OCI-LY7 (cell line): ENCODE measurements at regions not wholly inside any gene's neighbourhood (a gene's known extent, or its start where the extent isn't known, plus 50 kb on each side); places are given as distances from the start of the nearest gene placed in this dataset.

Experiments used
- BruUV-seq: library from RNA; stranded (reverse); fragments of 400-500 nt; replicated peaks from 2 replicates; lab custom pipeline; 2021; lab: Mats Ljungman, UMichigan
- CTCF ChIA-PET: fragments of 300-600 bp; sonication (Branson Sonifier 250); formaldehyde crosslinking; loops from one replicate; lab custom pipeline; 2022; ENCODE audit warnings: antibody characterized with exemption; ENCODE audit not compliant: unreplicated experiment; lab: Charles Lee
- POLR2A ChIA-PET: fragments of 300-600 bp; sonication (Branson Sonifier 250); formaldehyde crosslinking; loops from one replicate; lab custom pipeline; 2022; ENCODE audit warnings: antibody characterized with exemption; lab: Charles Lee
- DNase-seq: peaks from one replicate; pipeline ENCODE4 v3.0.0-alpha.2; 2015; ENCODE audit warnings: low spot score
- H2AFZ ChIP-seq: fragments of 200-600 bp; sonication (generic), shearing (Covaris generic); 2 replicates; pipeline ENCODE4 v1.6.1; 2014; ENCODE audit warnings: mild to moderate bottlenecking, antibody characterized with exemption, low read length, moderate library complexity
- H3K27ac ChIP-seq: fragments of 200-600 bp; sonication (generic); 2 replicates; pipeline ENCODE4 v1.5.1; 2014; ENCODE audit warnings: mixed run types, low read depth, mild to moderate bottlenecking, moderate library complexity, low read length, inconsistent platforms; ENCODE audit not compliant: poor library complexity, severe bottlenecking
- H3K36me3 ChIP-seq: fragments of 200-600 bp; sonication (generic); 2 replicates; pipeline ENCODE4 v1.6.1; 2014; ENCODE audit warnings: mild to moderate bottlenecking, antibody characterized with exemption, low read length, moderate library complexity, mixed read lengths; ENCODE audit not compliant: insufficient read depth
- H3K4me1 ChIP-seq: fragments of 200-600 bp; sonication (generic); 2 replicates; pipeline ENCODE4 v1.5.1; 2014; ENCODE audit warnings: mild to moderate bottlenecking, low read length; ENCODE audit not compliant: insufficient read depth, poor library complexity, severe bottlenecking
- H3K4me2 ChIP-seq: fragments of 200-600 bp; sonication (generic); 2 replicates; pipeline ENCODE4 v1.6.1; 2014; ENCODE audit warnings: mild to moderate bottlenecking, low read length
- H3K4me3 ChIP-seq: fragments of 200-600 bp; sonication (generic); 2 replicates; pipeline ENCODE4 v1.5.1; 2014; ENCODE audit warnings: mild to moderate bottlenecking, low read depth, low read length; ENCODE audit not compliant: poor library complexity, severe bottlenecking
- H3K79me2 ChIP-seq: fragments of 200-600 bp; sonication (generic); 2 replicates; pipeline ENCODE4 v1.6.1; 2016; ENCODE audit warnings: low read depth, mild to moderate bottlenecking, low read length, moderate library complexity, mixed read lengths; ENCODE audit not compliant: insufficient read depth
- H3K9me2 ChIP-seq: fragments of 200-600 bp; sonication (generic); 2 replicates; pipeline ENCODE4 v1.6.1; 2016; ENCODE audit warnings: mild to moderate bottlenecking, low read length, mixed read lengths; ENCODE audit not compliant: insufficient read depth
- H3K9me3 ChIP-seq: fragments of 200-600 bp; sonication (generic); 2 replicates; pipeline ENCODE4 v1.6.1; 2014; ENCODE audit warnings: mild to moderate bottlenecking, mixed run types, low read length, mixed read lengths
- H4K20me1 ChIP-seq: fragments of 200-600 bp; sonication (generic); 2 replicates; pipeline ENCODE4 v1.6.1; 2014; ENCODE audit warnings: mild to moderate bottlenecking, antibody characterized with exemption, low read length, moderate library complexity, mixed read lengths; ENCODE audit not compliant: insufficient read depth
- CTCF ChIP-seq: fragments of 200-600 bp; sonication (generic); conservative IDR thresholded peaks from 2 replicates; pipeline ENCODE4 v1.5.1; 2014; ENCODE audit warnings: mild to moderate bottlenecking, antibody characterized with exemption, low read length, moderate library complexity, mixed read lengths
- EZH2phosphoT487 ChIP-seq: fragments of 200-600 bp; sonication (generic); IDR thresholded peaks from 2 replicates; pipeline ENCODE4 v1.6.1; 2018; ENCODE audit warnings: low read depth, borderline replicate concordance, mild to moderate bottlenecking, mixed run types, antibody characterized with exemption, low read length, moderate library complexity, mixed read lengths
- intact Hi-C: fragments of 100-400 bp; cut with micrococcal nuclease; formaldehyde crosslinking; loops from one replicate; pipeline ENCODE4 v1.10.0; 2022; ENCODE audit not compliant: unreplicated experiment

DNA sequence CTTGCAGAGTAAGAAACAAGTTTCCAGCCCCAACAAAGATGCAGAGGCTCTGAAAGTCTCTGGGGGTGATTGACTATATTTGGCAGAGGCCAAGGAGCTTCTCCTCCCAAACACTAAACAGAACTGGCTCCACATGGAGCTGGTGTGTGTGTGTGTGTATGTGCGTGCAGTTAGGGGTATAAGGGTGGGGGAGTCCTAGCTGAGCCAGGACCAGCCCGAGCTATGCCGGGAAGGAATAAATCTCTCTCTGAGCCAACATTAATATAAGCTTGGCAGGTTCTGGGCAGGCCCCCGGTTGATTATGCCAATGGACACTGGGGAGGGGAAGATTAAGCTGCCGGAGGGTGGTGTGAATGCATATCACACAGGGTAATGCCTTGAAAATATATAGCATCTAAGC, 324.2 kb downstream of the MIAT start:
- no peak for TF ChIP-seq EZH2phosphoT487
- TF ChIP-seq CTCF: no peak
- ChIA-PET CTCF (no interaction called here), POLR2A (no interaction called here)
- intact Hi-C loops: no loop called here
- H3K36me3 ChIP-seq: no peaks in the 10 kb centered on the region
- no peak overlapping the region for H2AFZ ChIP-seq
- H4K20me1 ChIP-seq: no peaks in the 10 kb centered on the region
- no peak overlapping the region for H3K27ac ChIP-seq
- H3K79me2 ChIP-seq: no peaks in the 10 kb centered on the region
- H3K4me2 ChIP-seq: no peak overlapping the region
- no peaks in the 10 kb centered on the region for H3K9me3 ChIP-seq
- H3K9me2 ChIP-seq: no peaks in the 10 kb centered on the region
- DNase-seq: no peak
- H3K4me1 ChIP-seq: no peaks in the 10 kb centered on the region
- H3K4me3 ChIP-seq: no peak overlapping the region
- no TSS peak for BruUV-seq

DNA sequence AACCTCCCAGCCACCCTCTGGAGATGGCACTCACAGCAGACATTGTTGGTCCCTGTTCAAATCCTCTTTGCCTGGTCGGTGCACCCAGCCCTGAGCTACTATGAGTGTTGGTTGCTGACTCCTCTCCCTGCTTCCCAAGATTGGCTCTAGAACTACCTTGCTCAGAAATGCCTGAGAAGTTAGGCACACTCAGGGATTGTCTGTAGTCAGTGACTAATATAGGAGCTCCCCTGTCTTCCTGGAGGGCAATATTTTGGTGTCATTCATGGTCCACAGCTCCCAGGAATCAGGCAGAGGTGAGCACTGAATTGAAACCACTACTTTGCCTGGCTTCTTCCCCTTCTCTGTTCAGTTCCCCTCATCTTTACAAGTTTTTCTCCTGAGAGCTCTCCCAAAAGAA, 325.9 kb downstream of the MIAT start:
- Histone ChIP-seq H3K36me3 (no peaks in the 10 kb centered on the region), H3K9me2 (no peaks in the 10 kb centered on the region), H3K79me2 (no peaks in the 10 kb centered on the region), H2AFZ (no peak overlapping the region), H3K27ac (no peak overlapping the region), H3K4me1 (no peaks in the 10 kb centered on the region), H3K9me3 (no peaks in the 10 kb centered on the region), H3K4me3 (no peak overlapping the region), H3K4me2 (no peak overlapping the region), H4K20me1 (no peaks in the 10 kb centered on the region)
- TF ChIP-seq CTCF (no peak), EZH2phosphoT487 (no peak)
- DNase-seq: no peak
- POLR2A ChIA-PET: no interaction called here
- BruUV-seq: no TSS peak
- intact Hi-C loops: no loop called here
- CTCF ChIA-PET: no interaction called here

- ChIA-PET CTCF (no interaction called here), POLR2A (no interaction called here)
- H3K27ac ChIP-seq: no peak overlapping the region
- no peak for TF ChIP-seq EZH2phosphoT487
- TF ChIP-seq CTCF: no peak
- H3K9me3 ChIP-seq: no peaks in the 10 kb centered on the region
- no peak overlapping the region for H2AFZ ChIP-seq
- H3K36me3 ChIP-seq: no peaks in the 10 kb centered on the region
- H3K79me2 ChIP-seq: no peaks in the 10 kb centered on the region
- H3K4me2 ChIP-seq: no peak overlapping the region
- no peak overlapping the region for H3K4me3 ChIP-seq
- intact Hi-C loops: no loop called here
- no peaks in the 10 kb centered on the region for H4K20me1 ChIP-seq
- H3K9me2 ChIP-seq: no peaks in the 10 kb centered on the region
- H3K4me1 ChIP-seq: no peaks in the 10 kb centered on the region
- DNase-seq: no peak
- BruUV-seq: no TSS peak
Measured at GRCh38 chr22:26985206-26985605, 327.8 kb downstream of the MIAT start.
